Activated gamma-delta T cell treated with anti-CD3 and anti-CD28 coated beads, Interleukin-2, amount 50 U/mL, for 16 hours (primary cell): ENCODE measurements at regions not wholly inside any gene's neighbourhood (a gene's known extent, or its start where the extent isn't known, plus 50 kb on each side); places are given as distances from the start of the nearest gene placed in this dataset.

Experiments
- DNase-seq: peaks from one replicate; pipeline ENCODE4 v3.0.0-alpha.2; 2020; ENCODE audit warnings: low read depth

GRCh38 chr13:76440568-76440967 is 445.6 kb downstream of the KCTD12 start:
- DNase-seq = no peak

DNA sequence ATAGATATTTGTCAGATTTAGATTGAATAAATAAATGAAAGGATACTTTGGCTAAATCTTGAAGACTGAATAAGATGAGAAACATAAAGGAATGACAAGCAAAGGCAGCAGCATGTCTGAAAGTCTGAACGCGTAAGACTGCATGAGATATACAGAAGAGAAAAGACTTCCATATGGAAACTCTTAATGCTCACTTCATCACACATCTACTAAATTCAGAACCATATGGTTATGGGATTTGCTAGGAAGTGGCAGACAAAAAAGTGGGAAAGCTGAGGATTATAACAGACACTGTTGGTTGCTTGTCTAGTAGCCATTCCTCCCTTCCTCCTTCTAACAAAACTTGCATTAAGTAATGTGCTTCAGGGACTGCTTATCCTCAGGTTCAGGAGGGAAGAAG is 446.7 kb downstream of the KCTD12 start:
- DNase-seq = no peak

- no peak for DNase-seq
Measured at GRCh38 chr13:76438050-76438449, 448.2 kb downstream of the KCTD12 start.

- DNase-seq = no peak
Measured at GRCh38 chr13:76425935-76426334, 460.3 kb downstream of the KCTD12 start.

- no peak for DNase-seq
Measured at GRCh38 chr13:76421011-76421410, 465.2 kb downstream of the KCTD12 start.

DNA sequence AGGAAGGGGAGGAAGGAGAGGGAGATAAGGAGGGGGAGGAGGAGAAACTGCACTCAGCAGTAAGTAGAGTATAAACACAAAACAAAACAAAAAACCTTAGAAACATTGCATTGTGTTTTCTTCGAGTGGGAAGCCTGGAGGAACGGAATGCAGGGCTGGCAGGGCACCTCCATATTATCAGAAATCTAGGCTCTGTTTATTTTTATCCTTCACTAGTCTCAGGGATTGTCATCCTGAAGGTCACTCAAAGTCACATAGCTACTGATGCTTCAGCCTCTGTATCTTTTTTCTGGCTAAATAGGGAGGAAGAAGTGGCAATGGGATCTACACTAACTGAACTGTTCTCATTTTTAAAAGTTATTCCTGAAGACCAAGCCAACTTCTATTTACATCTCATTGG is 467.8 kb downstream of the KCTD12 start:
- DNase-seq = no peak

DNA sequence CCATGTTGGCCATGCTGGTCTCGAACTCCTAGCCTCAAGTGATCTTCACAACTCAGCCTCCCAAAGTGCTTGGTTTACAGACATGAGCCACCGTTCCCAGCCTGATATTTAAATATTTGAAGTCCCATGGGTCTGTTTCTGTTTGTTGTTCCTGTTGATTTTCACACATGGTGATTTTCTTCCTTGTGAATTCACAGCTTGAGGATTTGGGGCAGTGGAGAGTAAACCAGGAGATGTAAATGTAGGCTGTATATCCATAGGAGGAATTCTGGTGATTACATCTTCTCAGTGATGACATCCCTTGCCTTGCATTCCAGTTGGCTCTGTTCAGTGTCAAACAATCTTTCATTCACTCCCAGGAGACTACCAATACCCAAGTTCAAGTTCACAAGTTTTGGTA is 471.9 kb downstream of the KCTD12 start:
- no peak for DNase-seq

GRCh38 chr13:76406243-76406642 is 480.0 kb downstream of the KCTD12 start:
- no peak for DNase-seq

DNA sequence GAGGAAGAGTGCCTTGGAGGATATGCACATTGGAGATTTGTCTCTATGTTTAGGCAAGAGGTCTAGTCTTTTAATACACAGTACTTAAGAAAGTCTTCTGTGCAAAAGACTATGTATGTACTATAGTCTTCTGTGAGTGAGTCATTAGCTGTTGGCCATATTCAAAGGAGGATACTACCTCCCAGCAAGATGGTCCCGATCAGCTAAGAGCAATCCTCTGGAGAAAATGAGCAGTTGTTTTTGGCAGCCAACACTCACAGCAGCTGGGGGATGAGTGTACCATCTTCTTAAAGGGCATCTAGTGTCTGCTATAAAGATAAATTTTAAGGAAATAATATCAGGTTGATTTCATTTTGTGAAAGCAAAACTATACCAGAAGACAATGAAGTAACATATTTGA is 487.8 kb downstream of the KCTD12 start:
- no peak for DNase-seq

DNA sequence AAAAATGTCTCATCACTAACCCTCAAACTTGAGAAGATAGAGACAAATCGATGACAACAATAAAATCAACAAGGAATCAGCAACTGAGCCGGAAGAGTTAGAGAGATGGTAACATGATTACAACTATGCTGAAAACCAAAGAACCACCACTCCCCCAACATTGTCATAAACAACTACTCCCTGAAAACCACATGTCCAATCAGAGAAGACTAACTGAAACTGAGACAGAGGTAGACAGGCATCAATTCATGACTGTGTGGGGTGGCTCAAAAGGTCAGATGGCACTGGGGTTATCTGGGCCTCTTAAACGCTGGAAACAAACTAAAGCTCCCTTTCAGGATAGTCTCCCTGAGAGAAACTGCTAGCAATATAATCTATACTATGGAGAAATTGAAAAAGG is 488.8 kb downstream of the KCTD12 start:
- DNase-seq = no peak

GRCh38 chr13:76389321-76389720 is 496.9 kb downstream of the KCTD12 start:
- DNase-seq = no peak

GRCh38 chr13:76387566-76387965 is 498.6 kb downstream of the KCTD12 start:
- no peak for DNase-seq

DNA sequence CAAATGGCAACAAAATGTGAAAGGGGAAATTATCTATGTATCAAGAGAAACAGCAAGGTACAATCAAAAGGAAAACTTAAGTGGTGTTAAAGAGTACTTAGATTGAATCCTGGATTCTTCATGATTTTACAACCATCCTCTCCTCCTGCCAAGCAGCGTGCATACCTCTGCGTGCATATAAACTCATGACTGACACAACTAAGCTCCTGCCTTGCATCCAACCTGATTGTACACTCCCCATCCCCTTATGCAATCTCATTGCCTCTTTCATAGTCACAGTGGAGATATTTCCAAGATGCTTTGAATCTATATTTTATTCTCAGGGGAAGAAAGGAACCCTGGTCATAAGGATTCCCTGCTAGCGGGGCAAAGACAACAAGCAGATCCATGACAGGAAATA is 499.9 kb downstream of the KCTD12 start:
- no peak for DNase-seq

DNA sequence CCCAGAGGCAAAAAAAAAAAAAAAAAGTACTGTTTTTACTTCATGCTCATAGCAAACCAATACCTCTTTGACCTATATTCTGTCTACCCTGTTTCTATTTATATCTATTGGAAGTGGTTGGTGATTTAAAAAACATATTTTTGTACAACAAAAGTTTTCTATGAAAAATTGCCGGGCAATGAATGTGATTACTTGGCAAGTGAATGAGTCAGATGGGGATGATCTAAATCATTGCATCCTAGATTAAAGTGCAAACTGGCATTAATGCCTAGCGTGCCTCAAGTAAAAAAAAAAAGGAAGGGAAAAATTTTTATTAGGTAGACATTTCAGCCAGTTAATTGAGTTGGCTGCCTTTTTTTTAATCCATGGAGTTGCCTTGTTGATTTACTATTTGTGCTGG is 500.6 kb downstream of the KCTD12 start:
- no peak for DNase-seq

DNA sequence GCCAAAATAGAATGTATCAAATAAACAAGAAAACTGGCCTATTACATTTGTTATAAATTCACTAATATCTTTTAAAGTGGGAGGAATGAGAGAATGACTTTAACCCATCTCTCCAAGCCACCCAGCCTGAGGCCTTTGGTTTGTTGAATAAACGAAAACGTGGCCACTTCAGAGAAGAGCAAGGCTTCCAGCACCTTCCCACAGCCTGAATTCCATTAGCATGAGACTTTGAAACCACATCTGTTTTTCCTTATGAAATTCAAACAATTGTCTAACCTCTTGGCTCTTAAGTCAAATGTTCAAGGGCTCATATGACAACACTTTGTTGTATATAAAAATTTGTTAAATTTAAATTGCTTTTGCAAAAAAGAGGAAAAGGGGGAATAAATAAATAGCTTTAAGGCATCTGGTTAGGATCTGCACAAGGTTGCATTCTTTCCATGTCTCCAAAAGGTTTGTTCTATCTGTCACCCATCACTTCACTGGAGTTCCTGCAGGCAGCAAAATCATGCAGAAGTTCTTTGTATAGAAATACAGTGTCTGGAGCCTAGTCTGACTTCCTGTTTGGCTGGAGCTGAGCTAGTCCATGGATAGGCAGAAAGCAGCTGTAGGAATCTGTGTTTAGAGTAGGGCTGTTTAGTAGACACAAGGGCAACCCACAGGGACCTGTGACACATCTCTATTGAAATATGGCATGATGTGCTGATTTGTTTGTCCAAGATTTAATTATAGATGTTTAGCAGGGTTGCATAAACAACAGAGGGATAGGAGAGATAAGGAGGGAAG is 502.3 kb downstream of the KCTD12 start:
- no peak for DNase-seq

- DNase-seq = no peak
Measured at GRCh38 chr13:76380446-76381065, 505.6 kb downstream of the KCTD12 start.

GRCh38 chr13:76379341-76380105 is 506.7 kb downstream of the KCTD12 start:
- no peak for DNase-seq

DNA sequence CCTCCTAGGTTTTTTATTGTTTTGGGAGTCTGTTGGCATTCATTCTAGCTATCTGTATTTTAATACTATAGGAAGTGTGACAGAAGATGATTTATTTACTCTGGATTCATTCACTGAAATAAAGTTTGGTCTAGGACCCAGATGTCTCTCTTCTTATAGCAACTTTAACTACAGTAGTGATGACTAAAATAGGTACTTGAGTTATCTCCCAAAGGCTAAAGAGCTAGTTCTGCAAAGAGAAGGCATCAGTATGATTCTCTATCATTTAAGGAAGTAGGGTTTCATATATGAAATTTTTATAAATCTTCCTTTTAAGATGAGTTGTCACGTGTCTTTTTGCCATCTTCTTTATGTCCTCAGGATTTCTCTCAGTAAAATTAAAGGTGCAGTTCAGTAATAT is 507.4 kb downstream of the KCTD12 start:
- DNase-seq = no peak

DNA sequence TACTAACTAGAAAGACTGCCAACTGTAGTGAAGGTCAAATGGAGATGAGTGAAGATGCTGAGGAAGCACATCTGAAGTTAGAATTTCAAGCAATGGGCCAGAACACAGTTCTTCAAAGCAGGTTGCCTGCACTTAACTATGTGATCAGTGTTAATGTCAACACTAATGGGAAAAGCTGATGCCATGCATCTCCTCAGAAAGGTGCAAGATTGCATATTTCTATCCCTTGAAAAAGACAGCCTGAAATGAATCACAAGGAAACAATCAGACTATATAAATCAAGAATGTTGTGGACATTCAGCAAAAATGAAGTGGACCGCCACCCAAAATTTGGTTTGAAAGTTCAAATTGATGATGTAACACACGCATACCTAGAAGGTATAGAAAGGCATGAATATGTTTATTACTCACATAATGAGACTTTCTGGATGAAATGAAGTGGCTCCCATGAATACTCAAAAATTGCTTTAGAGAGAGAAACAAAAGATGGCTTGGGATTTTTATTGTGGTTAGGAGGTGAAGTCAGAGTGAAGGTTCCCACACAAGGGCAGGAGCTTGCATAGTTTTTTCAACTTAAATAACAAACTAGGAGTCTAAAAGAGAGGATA is 522.4 kb downstream of the KCTD12 start:
- DNase-seq = no peak

DNA sequence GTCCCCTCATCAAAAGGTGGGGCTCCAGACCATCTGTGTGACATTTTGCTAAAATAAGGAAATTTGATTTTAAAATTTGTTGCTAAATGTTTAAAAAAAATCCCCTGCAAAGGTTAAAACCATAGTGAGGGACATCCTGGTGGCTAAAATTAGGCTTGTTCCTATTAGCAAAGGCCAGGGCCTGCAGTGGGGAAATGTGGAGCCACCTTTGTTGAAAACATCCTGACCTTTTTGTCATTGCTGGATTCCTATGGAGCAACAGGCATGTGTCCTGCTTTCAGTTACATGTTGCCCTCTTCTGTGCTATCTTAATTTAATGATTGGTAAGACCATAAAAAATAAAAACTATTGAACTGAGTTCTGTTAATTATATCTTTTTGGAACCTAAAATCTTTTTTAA is 524.3 kb downstream of the KCTD12 start:
- DNase-seq = no peak

DNA sequence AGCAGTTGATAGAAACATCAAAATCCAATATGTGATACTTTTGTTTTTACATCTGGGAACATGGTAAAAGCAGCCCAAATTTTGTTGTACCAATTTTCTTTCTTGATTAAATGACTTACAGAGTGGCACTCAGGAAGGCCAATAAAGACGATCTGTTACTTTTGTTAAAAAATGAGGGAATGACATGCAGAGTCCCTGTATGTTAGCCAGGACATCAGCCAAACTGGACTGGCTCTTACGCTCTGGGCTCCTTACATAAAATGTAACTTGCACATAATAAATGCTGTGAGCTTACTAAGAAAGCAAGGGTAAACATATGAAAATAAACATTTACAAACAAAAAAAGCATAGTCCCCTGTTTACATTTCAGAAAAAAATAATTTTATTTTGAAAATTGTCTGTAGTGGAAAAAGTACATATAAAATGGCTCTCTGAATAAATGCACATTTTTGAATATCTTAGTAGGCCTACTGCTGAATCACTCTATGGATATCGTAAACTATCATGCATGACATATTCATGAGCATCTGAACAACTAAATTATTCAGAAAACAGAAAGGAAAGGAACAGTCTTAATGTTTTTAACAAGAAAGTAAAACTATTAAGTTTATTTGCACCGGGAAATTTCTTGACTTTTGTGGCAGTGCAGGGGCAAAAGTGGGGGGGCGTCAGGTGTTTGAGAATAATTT is 534.5 kb downstream of the KCTD12 start:
- DNase-seq = no peak

GRCh38 chr13:76350399-76350798 is 535.8 kb downstream of the KCTD12 start:
- DNase-seq = no peak
